ENCODE measurements at regions not wholly inside any gene's neighbourhood (a gene's known extent, or its start where the extent isn't known, plus 50 kb on each side); places are given as distances from the start of the nearest gene placed in this dataset.

DNA sequence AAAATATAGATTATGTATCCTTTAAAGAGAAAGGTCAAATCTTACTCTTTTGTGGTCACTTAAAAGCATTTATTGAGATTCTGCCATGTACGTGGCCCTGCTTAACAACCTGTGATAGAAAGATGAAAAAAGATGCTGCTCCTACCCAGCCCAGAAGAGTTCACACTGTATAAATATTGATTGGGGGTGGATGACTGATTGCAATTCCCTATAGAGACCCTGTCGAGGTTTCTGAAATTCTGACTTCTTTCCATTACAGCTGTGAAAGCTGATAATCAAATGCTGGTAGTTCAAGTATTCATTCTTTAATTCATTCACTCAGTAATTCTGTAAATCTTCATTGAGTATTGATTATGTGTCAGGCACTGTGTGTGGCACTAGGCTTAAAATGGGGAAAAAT lies 114.1 kb upstream of the CHL1 start:
- no peak for DNase-seq

DNA sequence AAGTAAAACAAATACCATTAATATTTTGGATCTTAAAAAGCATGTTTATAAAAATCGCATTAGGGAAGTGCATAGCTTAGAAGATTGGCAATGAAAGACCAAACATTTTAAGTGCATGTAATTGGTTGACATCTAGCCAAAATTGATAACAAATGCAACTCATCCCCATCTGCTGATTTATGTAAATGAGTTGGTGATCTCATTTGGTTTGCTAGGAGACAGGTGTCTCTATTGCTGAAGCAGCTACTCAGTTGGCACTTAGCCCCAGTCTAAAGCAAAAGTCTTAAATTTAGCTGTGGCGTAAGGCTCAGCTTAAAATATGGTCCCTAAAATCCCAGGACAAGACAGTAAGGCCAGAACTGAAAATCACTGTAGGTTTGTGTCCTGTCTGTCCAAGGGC lies 113.5 kb upstream of the CHL1 start:
- no peak for DNase-seq

DNA sequence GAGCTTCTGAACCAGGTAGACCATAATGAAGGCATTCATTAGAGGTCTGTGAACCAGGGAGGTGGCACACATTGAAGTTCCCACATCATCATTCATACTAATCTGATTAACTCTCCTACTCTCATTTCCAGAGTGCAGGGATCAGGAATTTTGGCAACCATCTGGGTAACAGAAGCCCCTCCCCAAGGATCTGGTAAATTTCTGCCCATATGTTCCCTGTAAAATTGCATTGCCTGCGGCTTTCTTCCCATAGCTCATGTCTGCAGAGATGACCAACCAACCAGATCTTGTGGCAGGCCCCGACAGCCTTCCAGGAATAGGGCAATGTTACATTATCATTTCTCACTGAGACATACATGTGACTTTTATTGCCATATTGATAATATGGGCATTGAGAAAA lies 111.4 kb upstream of the CHL1 start:
- no peak for DNase-seq

DNA sequence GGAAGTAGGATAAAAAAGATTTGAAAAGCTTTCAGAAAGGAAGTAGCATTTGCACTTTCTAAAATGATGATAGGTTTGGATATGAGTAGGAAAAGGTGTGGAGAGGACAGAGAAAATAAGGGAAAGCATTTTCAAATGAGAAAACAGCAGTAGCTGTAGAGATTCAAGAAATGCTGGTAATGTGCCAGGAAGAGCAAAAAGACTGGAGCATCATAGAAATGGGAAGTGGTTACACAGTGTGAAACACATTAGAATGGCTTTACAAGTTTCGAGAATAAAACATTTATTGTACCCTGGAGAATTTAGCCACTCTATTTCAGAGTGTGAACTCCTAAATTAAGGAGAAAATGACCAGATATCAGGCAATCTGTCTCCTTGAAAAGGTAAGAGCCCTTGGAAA lies 108.3 kb upstream of the CHL1 start:
- no peak for DNase-seq

DNA sequence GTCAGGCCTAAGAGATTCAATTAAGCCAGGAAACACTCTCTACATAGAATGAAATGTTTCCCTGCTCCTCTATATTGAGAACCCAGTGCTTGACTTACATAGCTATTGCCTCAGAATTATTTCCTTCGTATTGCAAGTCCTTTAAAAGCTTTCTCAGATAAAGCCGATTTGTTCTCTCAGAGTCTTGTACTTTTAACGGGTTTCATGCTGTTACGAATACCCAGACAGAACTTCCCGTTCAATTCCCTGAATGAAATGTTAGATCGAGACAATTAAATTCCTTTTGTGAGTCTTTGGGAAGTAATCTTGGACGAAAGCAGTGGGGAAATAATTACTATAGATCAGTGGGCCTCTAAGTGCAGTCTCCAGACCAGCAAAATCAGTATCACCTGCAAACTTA lies 102.8 kb upstream of the CHL1 start:
- no peak for DNase-seq

DNA sequence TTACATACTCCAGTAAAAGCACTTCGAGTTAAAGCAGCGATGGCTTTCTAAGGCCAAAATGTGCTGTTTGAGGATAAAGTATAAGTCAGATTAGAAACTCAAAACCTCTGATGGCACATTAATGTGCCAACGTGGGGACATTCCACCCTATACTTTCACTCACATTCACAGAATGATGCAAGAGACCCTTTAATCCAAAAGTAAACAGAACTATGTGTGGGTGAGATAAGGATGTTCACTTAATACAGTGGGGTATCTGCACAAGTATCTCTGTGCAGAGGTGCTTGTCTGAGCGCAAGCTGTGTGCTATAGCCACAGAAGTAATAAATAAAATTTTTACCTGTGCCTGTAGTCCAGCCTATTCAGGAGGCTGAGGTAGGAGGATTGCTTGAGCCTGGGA lies 100.3 kb upstream of the CHL1 start:
- DNase-seq = no peak

DNA sequence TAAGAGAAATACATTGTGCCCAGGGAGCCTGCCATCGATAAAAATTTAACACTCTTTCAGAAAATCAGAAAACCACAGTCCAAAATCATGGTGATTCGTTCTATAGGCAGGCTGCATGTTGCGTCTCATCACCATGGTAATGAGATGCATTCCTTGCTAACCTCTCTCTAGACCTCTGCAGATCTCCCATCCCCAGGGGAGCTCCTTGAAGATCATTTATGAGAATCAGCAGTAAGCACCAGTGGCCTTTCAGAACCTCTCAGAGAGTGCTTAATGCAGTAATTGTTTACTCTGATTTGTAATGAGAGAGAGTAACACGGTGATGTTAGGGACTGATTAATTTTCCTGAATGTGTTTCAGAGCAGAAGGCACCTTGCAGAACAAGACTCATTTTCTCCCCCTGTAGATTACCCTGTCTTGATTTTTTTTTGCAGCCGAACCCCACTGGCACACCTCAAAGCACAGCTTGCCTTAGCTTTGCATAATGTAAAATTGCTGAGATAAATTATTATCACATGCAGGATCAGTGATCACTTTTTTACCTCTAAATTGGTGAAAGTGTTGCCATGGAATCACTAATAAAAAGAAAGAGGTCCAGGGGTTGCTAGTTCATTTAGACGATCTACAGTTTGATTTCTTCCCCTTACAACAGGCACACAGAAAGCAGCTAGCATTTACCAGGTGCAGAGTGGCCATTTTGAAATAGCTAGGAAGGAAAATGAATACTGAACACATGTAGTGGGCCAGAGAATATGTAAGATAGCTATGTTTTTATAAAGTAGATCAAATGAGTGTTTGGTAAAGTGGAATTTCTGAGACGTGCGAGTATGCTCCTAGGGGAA lies 98.9 kb upstream of the CHL1 start:
- no peak for DNase-seq

DNA sequence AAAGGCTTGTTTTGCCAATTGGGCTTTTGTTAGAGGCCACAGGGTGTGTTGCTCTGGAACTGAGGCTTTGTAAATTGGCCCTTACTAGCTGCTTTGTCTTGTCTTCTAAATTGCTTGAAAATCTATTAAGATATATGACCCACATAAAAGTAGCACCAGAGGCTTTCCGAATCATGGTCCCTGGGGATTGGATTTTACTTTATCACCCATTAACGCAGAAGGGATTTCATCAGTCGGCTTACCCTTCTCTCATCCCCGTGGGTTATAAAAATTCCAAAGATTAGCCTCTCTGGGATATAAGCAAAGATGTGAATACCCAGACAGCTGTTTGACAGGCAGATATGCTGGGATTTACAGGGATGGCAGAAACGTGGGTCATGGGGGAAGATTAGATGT lies 98.3 kb upstream of the CHL1 start:
- DNase-seq = no peak

DNA sequence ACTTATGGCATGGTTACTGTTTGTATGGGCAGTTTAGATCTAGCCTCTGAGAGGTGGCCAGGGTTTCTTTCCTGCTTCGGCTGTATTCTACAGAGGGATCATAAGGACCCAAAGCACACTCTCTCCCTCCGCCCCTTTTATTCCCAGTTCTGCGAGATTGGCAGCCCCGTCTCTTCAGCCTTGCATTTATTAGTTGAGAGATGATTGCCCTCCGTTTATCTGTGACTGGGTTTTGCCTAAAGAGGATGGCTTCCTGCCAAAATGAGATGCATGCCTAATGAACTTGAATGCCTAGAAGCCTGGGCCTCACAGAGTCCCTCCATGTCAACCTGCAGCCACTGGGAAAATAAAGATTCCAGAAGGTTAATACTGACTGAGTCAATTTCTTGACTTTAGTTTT lies 97.1 kb upstream of the CHL1 start:
- no peak for DNase-seq

DNA sequence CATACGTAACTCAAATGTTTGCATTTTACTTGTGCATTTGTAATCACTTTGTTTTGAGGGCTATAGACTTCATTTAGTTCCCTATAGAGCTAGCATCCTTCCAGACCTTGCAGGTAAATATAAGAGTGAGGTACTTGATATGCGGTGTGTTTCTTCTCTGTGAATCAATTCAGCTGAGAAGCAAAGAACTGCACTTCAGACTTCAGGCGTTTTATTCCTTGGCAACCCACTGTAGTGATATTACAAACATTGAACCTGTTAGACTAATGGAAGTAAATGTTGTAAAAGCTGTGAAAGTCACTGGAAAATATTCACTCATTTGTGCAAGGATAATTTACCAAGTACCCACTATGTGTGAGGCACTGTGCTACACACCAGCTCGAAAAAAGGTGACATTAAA lies 94.1 kb upstream of the CHL1 start:
- no peak for DNase-seq

DNA sequence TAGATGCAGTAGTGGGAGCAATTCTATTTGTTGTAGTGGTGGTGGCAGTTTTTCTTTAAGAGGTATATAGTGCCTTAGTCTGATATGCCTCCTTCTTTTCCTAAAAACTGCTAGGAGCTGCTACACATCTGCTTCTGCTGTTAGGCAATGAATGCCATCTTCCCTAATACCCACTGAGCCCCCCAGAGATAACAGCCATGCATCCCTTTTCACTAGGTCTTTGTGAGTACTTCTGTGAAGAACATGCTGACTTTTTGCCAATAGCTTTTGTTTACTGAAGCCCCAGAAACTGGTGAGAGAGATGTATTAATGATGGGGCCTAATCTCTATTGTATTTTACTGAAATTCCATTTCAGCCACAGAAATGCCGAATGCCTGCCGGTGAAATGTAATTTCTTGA lies 92.6 kb upstream of the CHL1 start:
- no peak for DNase-seq

DNA sequence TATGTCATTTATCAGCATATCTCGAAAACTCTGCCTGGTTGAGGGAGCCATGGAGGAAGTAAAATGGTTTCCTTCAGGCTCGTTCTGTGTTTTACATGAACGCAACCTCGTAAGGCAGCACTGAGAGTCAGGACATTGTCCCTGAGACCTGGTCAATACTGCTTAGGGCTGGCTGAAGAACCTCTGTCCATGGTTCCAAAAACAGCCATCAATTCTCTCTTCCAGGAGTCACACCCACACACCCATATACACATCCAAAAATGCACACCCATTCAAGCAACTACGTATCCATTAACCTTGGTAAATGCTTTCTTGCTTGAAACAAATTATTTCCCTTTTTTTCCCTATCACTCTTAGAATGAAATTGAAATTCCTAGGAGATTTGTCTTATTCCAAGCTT lies 91.0 kb upstream of the CHL1 start:
- no peak for DNase-seq

DNA sequence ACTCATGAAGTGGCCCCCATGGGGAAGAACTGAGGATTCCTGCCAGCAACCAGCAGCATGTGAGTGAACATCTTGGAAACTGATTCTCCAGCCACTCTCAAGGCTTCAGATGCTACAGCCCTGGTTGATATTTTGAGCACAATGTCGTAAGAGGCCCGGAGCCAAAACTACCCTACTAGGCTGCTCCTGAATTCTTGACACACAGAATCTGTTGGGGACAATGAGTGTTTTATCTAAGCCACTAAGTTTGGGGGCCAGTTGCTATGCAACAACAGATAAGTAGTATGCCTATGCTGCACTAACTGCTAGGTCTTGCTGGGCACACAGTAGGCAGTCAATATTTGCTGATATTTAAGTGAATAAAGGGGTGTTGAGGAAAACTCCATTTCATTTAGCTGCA lies 89.9 kb upstream of the CHL1 start:
- DNase-seq = no peak

DNA sequence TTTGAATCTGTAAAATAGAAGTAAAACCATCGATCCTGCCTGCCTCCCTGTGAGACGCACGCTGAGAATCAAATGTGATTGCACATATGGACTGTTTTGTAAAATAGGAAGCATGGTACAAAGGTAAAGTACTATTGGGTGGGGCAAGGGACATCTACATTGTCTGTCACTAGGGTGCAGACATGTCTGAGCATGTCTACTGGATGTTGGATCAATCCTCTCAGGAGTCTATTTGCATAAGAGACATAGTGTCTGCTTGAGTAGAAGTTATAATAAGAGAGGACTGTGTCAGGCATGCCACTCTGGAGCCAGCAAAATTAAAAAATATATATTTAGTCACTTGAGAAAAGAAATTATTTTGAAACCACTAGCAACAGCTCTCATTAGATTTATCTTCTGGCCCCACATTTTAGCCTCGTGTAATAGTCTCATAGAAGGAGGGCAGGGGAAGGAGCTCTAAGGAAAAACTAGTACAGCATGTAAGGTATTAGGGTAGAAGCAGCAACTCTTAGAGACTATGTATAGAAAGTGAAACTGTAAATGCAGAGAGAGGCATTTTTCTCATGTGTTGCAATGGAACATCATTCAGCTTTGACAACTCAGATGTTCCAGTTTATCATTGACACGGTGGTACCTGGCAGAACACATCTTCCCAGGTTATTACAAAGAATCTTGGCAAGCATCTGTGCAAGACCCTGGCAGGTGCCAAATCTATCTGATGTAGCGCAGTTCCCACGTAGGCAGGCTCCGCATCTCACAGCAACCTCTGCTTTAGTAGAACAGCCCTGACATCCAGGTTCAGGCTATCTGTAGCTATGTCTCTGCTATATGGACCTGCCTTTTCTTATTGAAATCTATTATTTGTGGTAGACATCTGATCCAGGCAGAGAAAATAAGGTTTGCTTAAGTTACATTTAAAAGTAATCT lies 85.2 kb upstream of the CHL1 start:
- DNase-seq = no peak

DNA sequence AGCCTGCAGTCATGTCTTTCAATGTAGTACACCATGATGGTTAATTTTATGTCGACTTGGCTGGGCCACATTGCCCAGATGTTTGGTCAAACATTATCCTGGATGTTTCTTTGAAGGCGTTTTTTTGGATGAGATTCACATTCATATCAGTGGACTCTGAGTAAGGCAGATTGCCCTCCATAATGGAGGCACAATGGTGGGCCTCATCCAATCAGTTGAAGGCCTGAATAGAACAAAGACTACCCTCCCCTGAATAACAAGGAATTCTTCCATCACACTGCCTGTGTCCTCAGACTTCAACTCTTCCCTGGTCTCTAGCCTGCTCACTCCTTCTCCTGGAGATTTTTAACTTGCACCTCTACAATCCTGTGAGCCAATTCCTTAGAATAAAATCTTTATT lies 83.8 kb upstream of the CHL1 start:
- DNase-seq = no peak

DNA sequence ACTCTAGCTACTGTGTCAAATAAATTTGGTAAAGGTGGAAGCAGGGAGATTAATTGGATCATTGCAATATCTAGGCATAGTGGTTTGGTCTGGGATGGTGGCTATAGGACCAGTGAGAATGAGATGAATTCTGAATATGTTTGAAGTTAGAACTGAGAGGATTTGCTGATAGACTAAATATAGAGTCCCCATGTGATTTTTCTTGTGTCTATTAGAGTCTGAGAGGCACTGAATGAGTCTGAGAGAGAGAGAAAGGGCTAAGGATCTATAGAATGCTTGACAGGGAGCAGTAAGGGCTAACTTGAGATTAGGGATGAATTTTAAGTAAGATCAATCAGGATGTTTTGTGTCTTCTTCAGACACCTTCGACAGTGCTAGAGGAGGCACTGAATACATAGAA lies 77.9 kb upstream of the CHL1 start:
- DNase-seq = no peak

DNA sequence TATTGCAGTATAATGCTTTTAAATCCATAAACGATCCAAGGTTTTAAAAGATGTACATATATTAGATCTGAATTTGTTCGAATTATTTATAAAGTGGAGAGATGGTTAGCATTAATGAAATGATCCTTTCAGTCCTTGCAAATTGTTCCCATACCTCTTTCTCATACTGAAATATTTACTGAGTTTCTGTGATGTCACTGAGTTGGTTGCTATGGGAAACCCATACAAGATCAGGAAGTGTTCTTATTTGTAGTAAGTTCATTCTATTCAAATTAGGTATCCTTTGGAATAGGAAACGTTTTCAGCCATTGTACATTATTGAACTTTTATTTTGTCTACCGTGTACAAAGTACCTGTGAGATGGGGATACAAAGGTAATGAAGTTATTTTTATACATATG lies 73.2 kb upstream of the CHL1 start:
- DNase-seq = no peak

DNA sequence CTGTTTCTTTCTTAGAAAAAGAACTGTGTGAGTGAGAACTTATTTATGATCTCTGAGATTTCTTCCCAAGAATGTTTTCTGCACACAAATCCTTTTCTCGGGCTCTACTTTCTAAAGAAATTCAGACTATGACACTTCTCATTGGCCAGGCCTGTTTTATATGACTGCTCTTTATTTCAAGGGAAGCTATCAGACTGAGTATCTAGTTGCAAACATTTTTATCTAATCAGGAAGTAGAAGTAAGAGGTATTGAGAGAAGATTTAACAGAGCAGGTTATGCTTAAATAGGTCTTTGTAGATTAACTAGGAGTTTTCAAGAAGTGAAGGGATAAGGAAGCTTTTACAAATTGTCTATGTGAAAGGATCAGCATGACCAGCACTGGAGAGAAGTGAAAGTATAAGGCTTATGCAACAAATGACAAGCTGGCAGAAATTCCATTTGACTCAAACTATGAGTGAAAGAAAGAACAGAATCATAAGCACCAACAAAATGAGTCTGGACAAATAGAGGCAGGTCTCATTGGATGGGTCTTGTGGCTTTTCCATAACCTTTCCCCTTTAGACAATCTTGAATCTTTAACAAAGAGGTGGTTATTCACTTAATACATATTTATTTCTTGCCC lies 71.9 kb upstream of the CHL1 start:
- DNase-seq = no peak

DNA sequence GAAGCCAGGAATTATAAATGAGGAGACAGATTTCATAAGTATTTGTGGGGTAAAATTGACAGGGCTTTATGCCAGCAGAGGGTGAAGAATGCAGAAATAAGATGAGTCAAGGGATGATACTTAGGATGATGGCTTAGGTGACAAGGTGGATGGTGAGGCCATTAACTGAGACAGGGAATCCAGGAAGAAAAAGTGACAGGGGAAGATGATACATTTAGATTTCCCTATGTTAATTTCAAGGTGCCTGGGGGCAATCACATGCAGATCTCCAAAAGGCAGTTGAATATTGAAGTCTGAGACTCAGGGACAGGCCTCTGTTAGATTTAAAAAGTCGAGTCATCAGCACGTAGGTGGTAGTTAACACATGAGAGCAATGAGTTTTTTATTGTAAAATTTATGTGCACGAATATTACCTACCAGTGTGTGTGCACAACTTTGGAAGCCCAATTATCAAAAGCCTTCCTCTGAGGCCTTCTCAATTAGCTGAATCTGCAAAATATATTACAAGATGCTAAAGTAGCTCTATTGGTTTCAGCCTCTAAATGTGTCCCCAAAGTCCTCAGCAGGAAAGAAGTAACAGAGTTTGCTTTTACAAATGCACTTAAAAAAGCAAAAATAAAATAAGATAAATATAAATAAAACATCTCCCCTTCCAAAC lies 67.9 kb upstream of the CHL1 start:
- DNase-seq = no peak

DNA sequence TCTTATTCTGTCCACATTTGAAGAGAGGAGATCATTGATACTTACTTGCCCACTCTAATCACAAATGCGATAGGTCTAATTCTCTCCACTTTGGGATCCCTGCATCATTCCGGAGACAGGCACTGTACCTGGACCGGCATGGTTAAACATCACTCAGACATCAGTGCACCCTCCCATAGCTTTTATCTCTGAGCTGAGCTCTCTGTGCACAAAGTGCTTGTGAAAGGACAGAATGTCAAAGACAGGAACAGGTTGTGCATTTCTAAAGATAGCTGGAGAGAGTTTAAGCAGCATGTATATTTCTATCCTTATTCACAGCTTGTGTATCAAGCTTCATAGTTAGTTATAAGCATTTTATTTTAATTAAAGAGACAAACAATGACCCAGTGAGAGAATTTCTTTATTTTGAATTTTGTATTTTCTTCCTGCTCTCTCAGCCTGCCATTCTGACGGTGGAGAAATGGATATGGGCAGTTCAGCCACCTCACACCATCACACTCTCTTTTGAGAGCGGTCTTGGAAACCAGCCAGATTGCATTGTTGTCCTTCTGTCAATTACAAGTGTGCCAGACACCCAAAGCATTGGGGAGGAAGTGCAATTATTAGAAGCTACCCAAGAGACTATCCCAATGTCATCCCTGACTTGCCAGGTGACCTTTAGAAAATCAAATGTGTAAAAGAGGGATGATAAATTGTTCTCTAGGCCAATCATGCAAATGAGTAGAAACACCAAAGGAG lies 65.2 kb upstream of the CHL1 start:
- no peak for DNase-seq

DNA sequence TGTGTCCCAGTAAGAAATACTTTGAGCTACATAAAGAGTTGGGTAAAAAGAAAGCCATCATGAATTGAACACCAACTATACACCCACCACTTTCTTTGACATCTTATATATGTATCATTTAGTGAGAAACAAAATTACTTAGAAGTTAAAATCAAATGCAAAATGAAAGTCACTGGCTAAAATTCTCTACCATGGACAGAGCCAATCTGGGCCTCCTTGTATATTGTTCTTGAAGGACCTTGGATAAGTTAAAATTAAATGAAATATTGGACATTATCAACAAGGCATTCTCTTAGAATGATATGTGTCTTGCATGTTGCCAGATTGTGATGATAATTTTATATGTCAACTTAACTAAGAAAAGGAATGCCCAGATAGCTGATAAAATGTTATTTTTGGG lies 64.2 kb upstream of the CHL1 start:
- DNase-seq = no peak

DNA sequence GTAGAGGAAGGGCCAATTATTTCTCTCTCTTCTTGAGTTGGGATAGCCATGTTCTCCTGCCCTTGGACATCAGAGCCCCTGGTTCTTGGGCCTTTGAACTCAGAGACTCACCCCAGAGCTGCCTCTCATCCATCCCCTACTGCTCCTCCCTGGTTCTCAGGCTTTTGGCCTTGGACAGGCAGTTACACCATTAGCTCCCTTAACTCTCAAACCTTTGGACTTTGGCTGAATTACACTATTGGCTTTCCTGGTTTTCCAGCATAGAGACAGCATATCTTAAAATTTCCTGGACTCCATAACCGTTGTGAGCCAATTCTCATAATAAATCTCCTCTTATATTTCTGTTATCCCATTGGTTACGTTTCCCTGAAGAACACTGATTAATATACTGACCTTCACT lies 63.7 kb upstream of the CHL1 start:
- no peak for DNase-seq

Measured in EL (cell line).